B cell (primary cell): ENCODE measurements at regions not wholly inside any gene's neighbourhood (a gene's known extent, or its start where the extent isn't known, plus 50 kb on each side); places are given as distances from the start of the nearest gene placed in this dataset.

Experiments
- ATAC-seq: fragments of 200-7000 bp; cut with Tn5 transposase; one replicate; pipeline ENCODE4 v1.10.0; 2021; ENCODE audit warnings: low read depth, mild to moderate bottlenecking, moderate number of reproducible peaks, moderate library complexity
- CTCF ChIA-PET: fragments of 350-600 bp; sonication (Branson Sonifier 250); formaldehyde crosslinking; loops from one replicate; lab custom pipeline; 2021; ENCODE audit warnings: antibody characterized with exemption, inconsistent platforms; lab: Charles Lee
- POLR2A ChIA-PET: fragments of 350-600 bp; sonication (Branson Sonifier 250); formaldehyde crosslinking; loops from one replicate; lab custom pipeline; 2021; ENCODE audit warnings: antibody characterized with exemption; lab: Charles Lee
- DNase-seq: peaks from one replicate; pipeline ENCODE4 v3.0.0; 2013
- H2AFZ ChIP-seq: 2 replicates; pipeline ENCODE4 v1.6.1; 2012; ENCODE audit warnings: mild to moderate bottlenecking, low read depth, low read length; ENCODE audit not compliant: insufficient read depth, poor library complexity, severe bottlenecking
- H3K27ac ChIP-seq, 2 donors: 1 replicate in 1 of 2; 2 replicates in 1 of 2; pipeline ENCODE4 v1.5.1; 2012 to 2013; ENCODE audit warnings: low read length in 2 of 2, mild to moderate bottlenecking in 2 of 2, moderate library complexity in 1 of 2
- H3K27me3 ChIP-seq, 4 experiments: fragments of 200-600 bp in 1 of 4; sonication (generic) in 1 of 4; replicated peaks in 1 of 4; 1 replicate in 2 of 4; 2 replicates in 2 of 4; pipeline versions ENCODE4 v1.6.1 to v1.7.0; 2013 to 2016; ENCODE audit warnings: low read length in 3 of 4, mild to moderate bottlenecking in 2 of 4, mixed read lengths in 1 of 4, moderate library complexity in 1 of 4; ENCODE audit not compliant: insufficient read depth in 4 of 4, control insufficient read depth in 3 of 4; ENCODE audit errors: control extremely low read depth in 1 of 4
- H3K36me3 ChIP-seq, 2 experiments: replicated peaks in 1 of 2; 1 replicate in 1 of 2; 2 replicates in 1 of 2; pipeline versions ENCODE4 v1.6.1 to v1.7.1; 2013; ENCODE audit warnings: low read length in 1 of 2; ENCODE audit not compliant: insufficient read depth in 2 of 2, control insufficient read depth in 1 of 2; ENCODE audit errors: control extremely low read depth in 1 of 2, extremely low read depth in 1 of 2
- H3K4me1 ChIP-seq, 2 donors: fragments of 200-600 bp in 1 of 2; sonication (generic) in 1 of 2; 1 replicate in 1 of 2; 2 replicates in 1 of 2; pipeline versions ENCODE4 v1.5.1 to v1.6.1; 2013 to 2017; ENCODE audit warnings: low read length in 2 of 2; ENCODE audit not compliant: control insufficient read depth in 2 of 2, insufficient read depth in 2 of 2
- H3K4me2 ChIP-seq: replicated peaks from 2 replicates; pipeline ENCODE3; 2012; ENCODE audit warnings: mild to moderate bottlenecking, low read depth, low read length; ENCODE audit not compliant: poor library complexity, severe bottlenecking
- H3K4me3 ChIP-seq, 5 experiments: fragments of 200-600 bp in 1 of 5; sonication (generic) in 1 of 5; 1 replicate in 3 of 5; 2 replicates in 2 of 5; pipeline versions ENCODE4 v1.5.1 to v1.7.0; 2011 to 2016; ENCODE audit warnings: low read length in 4 of 5, mild to moderate bottlenecking in 4 of 5, low read depth in 2 of 5, control low read depth in 1 of 5, moderate library complexity in 1 of 5; ENCODE audit not compliant: insufficient read depth in 1 of 5; ENCODE audit errors: control extremely low read depth in 1 of 5, extremely low read depth in 1 of 5
- H3K79me2 ChIP-seq: fragments of 200-600 bp; sonication (generic); one replicate; pipeline ENCODE4 v1.6.0; 2016; ENCODE audit warnings: low read length; ENCODE audit not compliant: control insufficient read depth, insufficient read depth
- H3K9ac ChIP-seq: fragments of 200-600 bp; sonication (generic); 2 replicates; pipeline ENCODE4 v1.6.1; 2017; ENCODE audit warnings: mild to moderate bottlenecking, low read length, moderate library complexity
- H3K9me3 ChIP-seq, 3 donors: one replicate each; pipeline versions ENCODE4 v1.6.1 to v1.7.1; 2013; ENCODE audit warnings: low read length in 2 of 3; ENCODE audit not compliant: control insufficient read depth in 2 of 3, insufficient read depth in 1 of 3; ENCODE audit errors: control extremely low read depth in 1 of 3
- H4K20me1 ChIP-seq: 2 replicates; pipeline ENCODE4 v1.6.0; 2012; ENCODE audit warnings: mild to moderate bottlenecking, low read length; ENCODE audit not compliant: insufficient read depth, control insufficient read depth, poor library complexity, severe bottlenecking
- H3K27ac Mint-ChIP-seq: one replicate; pipeline ENCODE4 v1.8.0; 2021; ENCODE audit warnings: mixed read lengths
- H3K27me3 Mint-ChIP-seq: one replicate; pipeline ENCODE4 v1.8.0; 2021; ENCODE audit warnings: mixed read lengths
- H3K4me1 Mint-ChIP-seq: one replicate; pipeline ENCODE4 v1.8.0; 2021; ENCODE audit warnings: mixed read lengths
- H3K4me3 Mint-ChIP-seq: one replicate; pipeline ENCODE4 v1.8.0; 2021; ENCODE audit warnings: mixed read lengths
- H3K9me3 Mint-ChIP-seq: one replicate; pipeline ENCODE4 v1.8.0; 2022; ENCODE audit warnings: mixed read lengths; ENCODE audit not compliant: insufficient read depth
- CTCF ChIP-seq: fragments of 200-600 bp; IDR thresholded peaks from one replicate; pipeline ENCODE4 v1.8.0; 2022; ENCODE audit warnings: antibody characterized with exemption, mild to moderate bottlenecking
- EZH2 ChIP-seq: IDR thresholded peaks from 2 replicates; pipeline ENCODE4 v1.6.1; 2012; ENCODE audit warnings: borderline replicate concordance, low read depth, mild to moderate bottlenecking, moderate library complexity, low read length; ENCODE audit not compliant: insufficient read depth, poor library complexity, severe bottlenecking
- WGBS: methylation state at CpG from one replicate; pipeline ENCODE4 v1.1.5; 2013; ENCODE audit warnings: missing lambda C conversion rate; ENCODE audit not compliant: insufficient coverage; 5-methylcytosine and 5-hydroxymethylcytosine counted together
- intact Hi-C: fragments of 100-400 bp; cut with micrococcal nuclease; formaldehyde crosslinking; loops from one replicate; pipeline ENCODE4 v1.10.0; 2022

GRCh38 chr13:74450525-74450845 is 316.3 kb upstream of the KLF12 start:
- ChIA-PET POLR2A (no interaction called here), CTCF (no interaction called here)
- no peak overlapping the region for H3K4me3 Mint-ChIP-seq
- no peaks in the 10 kb centered on the region for H3K4me1 ChIP-seq
- H3K4me1 Mint-ChIP-seq: no peaks in the 10 kb centered on the region
- WGBS: 89% methylated on average over 1 of the region's 3 CpGs
- no peaks in the 10 kb centered on the region for H3K79me2 ChIP-seq
- no peak for DNase-seq
- ATAC-seq: no peak
- H3K27me3 ChIP-seq: peaks cover 0 to 2% (median 0%) of the 10 kb centered on the region in 4 experiments
- no peaks in the 10 kb centered on the region for H3K36me3 ChIP-seq
- H3K4me2 ChIP-seq: no peak overlapping the region
- H3K27ac ChIP-seq: no peak overlapping the region
- H3K27me3 Mint-ChIP-seq: peaks cover 25% of the 10 kb centered on the region
- H3K9ac ChIP-seq: no peak overlapping the region
- no peak overlapping the region for H3K27ac Mint-ChIP-seq
- H4K20me1 ChIP-seq: no peaks in the 10 kb centered on the region
- H2AFZ ChIP-seq: no peak overlapping the region
- intact Hi-C loops: no loop called here
- TF ChIP-seq CTCF (no peak), EZH2 (no peak)
- H3K9me3 ChIP-seq: no peaks in the 10 kb centered on the region
- no peak overlapping the region for H3K4me3 ChIP-seq
- no peaks in the 10 kb centered on the region for H3K9me3 Mint-ChIP-seq

- intact Hi-C loops: no loop called here
- Mint-ChIP-seq H3K4me3 (no peak overlapping the region), H3K27me3 (peaks cover 25% of the 10 kb centered on the region), H3K4me1 (no peaks in the 10 kb centered on the region), H3K9me3 (no peaks in the 10 kb centered on the region), H3K27ac (no peak overlapping the region)
- no peak overlapping the region for H2AFZ ChIP-seq
- H3K36me3 ChIP-seq: no peaks in the 10 kb centered on the region
- TF ChIP-seq CTCF (no peak), EZH2 (no peak)
- no CpG with 5 or more reads among the region's 2 CpGs for WGBS
- no peak overlapping the region for H3K4me2 ChIP-seq
- no peaks in the 10 kb centered on the region for H4K20me1 ChIP-seq
- H3K79me2 ChIP-seq: no peaks in the 10 kb centered on the region
- H3K27ac ChIP-seq: no peak overlapping the region
- H3K9me3 ChIP-seq: no peaks in the 10 kb centered on the region
- ChIA-PET POLR2A (no interaction called here), CTCF (no interaction called here)
- H3K9ac ChIP-seq: no peak overlapping the region
- H3K27me3 ChIP-seq: peaks cover 0 to 2% (median 0%) of the 10 kb centered on the region in 4 experiments
- no peak for ATAC-seq
- no peak overlapping the region for H3K4me3 ChIP-seq
- no peaks in the 10 kb centered on the region for H3K4me1 ChIP-seq
- no peak for DNase-seq
Measured at GRCh38 chr13:74449811-74450524, 315.8 kb upstream of the KLF12 start.
